ENCODE measurements at regions not wholly inside any gene's neighbourhood (a gene's known extent, or its start where the extent isn't known, plus 50 kb on each side); places are given as distances from the start of the nearest gene placed in this dataset.

DNA sequence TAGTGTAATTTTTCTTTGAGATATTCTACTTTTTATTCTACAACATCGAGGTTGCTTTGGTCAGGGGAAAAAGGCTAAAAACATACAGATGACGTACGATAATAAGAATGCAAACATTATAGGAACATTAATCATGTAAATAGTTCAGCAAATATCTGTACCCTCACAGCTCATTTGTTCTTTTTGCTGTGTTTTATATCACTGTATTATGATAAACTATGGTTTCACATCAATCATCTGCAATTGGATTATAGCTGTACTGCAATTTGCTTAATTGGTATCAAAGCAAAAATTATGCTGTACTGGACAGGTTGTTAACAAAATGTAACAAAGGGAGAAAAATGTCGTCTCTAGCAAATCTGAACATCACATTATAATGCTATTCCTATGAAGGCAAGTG, 597.1 kb downstream of the EPHA7 start:
- Mint-ChIP-seq H3K4me1 (peaks cover 9% of the 10 kb centered on the region), H3K36me3 (no peaks in the 10 kb centered on the region), H3K27ac (no peak overlapping the region), H3K4me3 (no peak overlapping the region), H3K9me3 (peaks cover 9% of the 10 kb centered on the region), H3K27me3 (ENCODE audit: low read depth) (no peaks in the 10 kb centered on the region)
- DNase-seq (ENCODE audit: low spot score in 2 of 2, unreplicated experiment in 2 of 2), result no peak
- TF ChIP-seq, protein P1, sequence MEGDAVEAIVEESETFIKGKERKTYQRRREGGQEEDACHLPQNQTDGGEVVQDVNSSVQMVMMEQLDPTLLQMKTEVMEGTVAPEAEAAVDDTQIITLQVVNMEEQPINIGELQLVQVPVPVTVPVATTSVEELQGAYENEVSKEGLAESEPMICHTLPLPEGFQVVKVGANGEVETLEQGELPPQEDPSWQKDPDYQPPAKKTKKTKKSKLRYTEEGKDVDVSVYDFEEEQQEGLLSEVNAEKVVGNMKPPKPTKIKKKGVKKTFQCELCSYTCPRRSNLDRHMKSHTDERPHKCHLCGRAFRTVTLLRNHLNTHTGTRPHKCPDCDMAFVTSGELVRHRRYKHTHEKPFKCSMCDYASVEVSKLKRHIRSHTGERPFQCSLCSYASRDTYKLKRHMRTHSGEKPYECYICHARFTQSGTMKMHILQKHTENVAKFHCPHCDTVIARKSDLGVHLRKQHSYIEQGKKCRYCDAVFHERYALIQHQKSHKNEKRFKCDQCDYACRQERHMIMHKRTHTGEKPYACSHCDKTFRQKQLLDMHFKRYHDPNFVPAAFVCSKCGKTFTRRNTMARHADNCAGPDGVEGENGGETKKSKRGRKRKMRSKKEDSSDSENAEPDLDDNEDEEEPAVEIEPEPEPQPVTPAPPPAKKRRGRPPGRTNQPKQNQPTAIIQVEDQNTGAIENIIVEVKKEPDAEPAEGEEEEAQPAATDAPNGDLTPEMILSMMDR (IDR thresholded peaks at IDR 0.05; ENCODE audit: unreplicated experiment), result no peak

DNA sequence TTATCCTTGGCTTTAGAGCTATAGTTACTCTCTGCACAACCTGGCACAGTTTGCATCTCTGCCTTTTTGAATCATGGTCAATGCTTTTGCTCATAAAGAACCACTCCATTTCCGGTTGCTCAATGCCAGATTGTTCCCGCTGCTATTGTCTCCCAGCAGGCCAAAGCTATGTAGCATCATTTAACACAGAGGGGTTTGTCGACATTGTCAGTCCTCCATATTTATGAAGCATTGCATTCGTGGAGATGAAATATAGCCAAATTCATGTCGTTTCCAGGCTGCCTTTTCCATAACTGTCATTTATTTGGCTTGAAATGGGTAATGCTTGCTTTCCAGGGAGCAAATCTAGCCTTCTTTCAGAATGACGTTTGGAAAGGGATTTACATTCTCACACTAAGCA, 598.8 kb downstream of the EPHA7 start:
- Mint-ChIP-seq H3K36me3 (no peaks in the 10 kb centered on the region), H3K27me3 (ENCODE audit: low read depth) (no peaks in the 10 kb centered on the region), H3K4me3 (no peak overlapping the region), H3K27ac (no peak overlapping the region), H3K9me3 (peaks cover 9% of the 10 kb centered on the region), H3K4me1 (peaks cover 9% of the 10 kb centered on the region)
- no peak for DNase-seq (ENCODE audit: low spot score in 2 of 2, unreplicated experiment in 2 of 2)
- TF ChIP-seq, protein P1 (IDR thresholded peaks at IDR 0.05; ENCODE audit: unreplicated experiment), result no peak

DNA sequence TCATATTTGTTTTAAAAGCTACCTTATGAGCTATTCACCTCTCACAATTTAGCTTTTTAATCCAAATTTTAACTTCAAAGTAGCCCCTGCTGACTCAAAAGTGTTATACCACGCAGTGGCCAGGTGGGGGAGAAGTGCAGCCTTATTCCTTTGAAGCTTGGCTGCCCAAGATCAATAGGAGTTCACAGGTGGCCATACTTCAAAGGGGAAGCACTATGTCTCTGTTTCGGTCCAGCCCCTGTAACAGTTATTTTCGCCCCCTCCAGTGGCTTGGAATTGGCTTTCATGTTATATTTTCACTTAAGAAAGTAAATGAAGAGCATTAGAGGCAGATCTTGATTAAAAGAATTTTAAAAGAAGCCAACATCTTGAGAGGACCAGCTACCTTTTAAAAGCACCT, 608.4 kb downstream of the EPHA7 start:
- TF ChIP-seq, protein P1 (IDR thresholded peaks at IDR 0.05; ENCODE audit: unreplicated experiment), result peak; percentile 72
- no peaks in the 10 kb centered on the region for H3K27me3 Mint-ChIP-seq (ENCODE audit: low read depth)
- H3K4me1 Mint-ChIP-seq, result peaks cover 3% of the 10 kb centered on the region
- H3K36me3 Mint-ChIP-seq, result no peaks in the 10 kb centered on the region
- H3K27ac Mint-ChIP-seq, result no peak overlapping the region
- peak in 1 of 2 experiments; percentile 47 for DNase-seq (ENCODE audit: low spot score in 2 of 2, unreplicated experiment in 2 of 2)
- H3K4me3 Mint-ChIP-seq, result no peak overlapping the region
- H3K9me3 Mint-ChIP-seq, result peaks cover 5% of the 10 kb centered on the region

DNA sequence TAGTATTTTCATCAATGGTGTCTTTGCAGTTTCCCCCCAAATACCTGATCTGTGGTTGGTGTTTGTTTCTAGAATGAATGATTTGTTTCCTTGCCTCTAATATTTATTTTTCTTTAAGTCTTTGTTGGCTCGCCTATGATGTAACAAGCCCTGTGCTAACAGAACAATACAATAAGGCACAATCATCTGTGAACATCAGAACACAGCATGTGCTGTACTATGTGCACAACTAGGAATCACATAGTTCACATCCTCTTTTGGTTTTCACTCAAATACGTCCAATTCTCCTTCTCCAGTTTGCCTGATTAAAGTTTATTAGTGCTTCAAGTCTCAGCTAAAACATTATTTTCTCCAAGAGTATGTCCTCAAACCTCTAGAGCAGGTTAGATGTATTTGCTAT, 613.1 kb downstream of the EPHA7 start:
- H3K36me3 Mint-ChIP-seq, result no peaks in the 10 kb centered on the region
- no peaks in the 10 kb centered on the region for H3K27me3 Mint-ChIP-seq (ENCODE audit: low read depth)

DNA sequence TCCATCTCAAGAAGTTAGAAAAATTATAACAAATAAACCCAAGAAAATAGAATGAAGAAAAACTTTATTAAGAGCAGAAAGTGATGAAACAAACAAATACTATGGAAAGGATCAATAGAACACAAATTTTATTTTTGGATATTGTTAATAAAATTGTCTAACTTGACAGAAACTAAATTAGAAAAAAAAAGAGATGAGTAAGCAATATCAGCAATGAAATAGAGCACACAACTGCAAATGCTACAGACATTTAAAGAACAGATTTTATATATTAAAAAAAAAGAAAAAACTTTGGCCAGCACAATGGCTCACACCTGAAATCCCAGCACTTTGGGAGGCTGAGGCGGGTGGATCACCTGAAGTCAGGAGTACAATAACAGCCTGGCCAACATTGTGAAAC, 628.0 kb downstream of the EPHA7 start:
- TF ChIP-seq, protein P1 (IDR thresholded peaks at IDR 0.05; ENCODE audit: unreplicated experiment), result no peak
- H3K36me3 Mint-ChIP-seq, result peaks cover 4% of the 10 kb centered on the region
- H3K27me3 Mint-ChIP-seq (ENCODE audit: low read depth), result no peaks in the 10 kb centered on the region
- H3K4me3 Mint-ChIP-seq, result no peak overlapping the region
- peaks cover 9% of the 10 kb centered on the region for H3K9me3 Mint-ChIP-seq
- no peak for DNase-seq (ENCODE audit: low spot score in 2 of 2, unreplicated experiment in 2 of 2)
- H3K27ac Mint-ChIP-seq, result no peak overlapping the region
- no peaks in the 10 kb centered on the region for H3K4me1 Mint-ChIP-seq

More for the DNA sequence above, 613.1 kb downstream of the EPHA7 start:
- DNase-seq (ENCODE audit: low spot score in 2 of 2, unreplicated experiment in 2 of 2), result no peak
- H3K4me1 Mint-ChIP-seq, result peaks cover 3% of the 10 kb centered on the region
- H3K4me3 Mint-ChIP-seq, result no peak overlapping the region
- no peaks in the 10 kb centered on the region for H3K9me3 Mint-ChIP-seq
- H3K27ac Mint-ChIP-seq, result no peak overlapping the region
- TF ChIP-seq, protein P1 (IDR thresholded peaks at IDR 0.05; ENCODE audit: unreplicated experiment), result no peak

DNA sequence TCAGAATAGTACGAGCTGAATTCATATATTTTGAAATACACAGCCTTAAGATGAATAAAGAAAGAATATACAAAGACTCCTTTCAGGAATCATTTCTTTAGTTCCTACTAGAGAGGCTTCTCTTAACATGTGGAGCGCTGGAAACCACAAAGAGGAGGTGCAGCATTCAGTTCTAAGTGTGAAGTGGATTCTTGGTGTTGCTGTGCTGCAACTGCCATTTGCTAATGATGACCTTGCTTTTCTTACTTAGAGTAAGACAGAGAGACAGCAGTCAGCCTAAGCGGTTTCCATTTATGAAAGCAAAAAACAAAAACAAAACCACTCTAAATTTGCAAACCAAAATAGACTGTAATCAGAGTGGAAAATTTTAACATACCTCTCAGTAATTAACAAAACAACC, 629.0 kb downstream of the EPHA7 start:
- no peak for DNase-seq (ENCODE audit: low spot score in 2 of 2, unreplicated experiment in 2 of 2)
- TF ChIP-seq, protein P1 (IDR thresholded peaks at IDR 0.05; ENCODE audit: unreplicated experiment), result no peak
- Mint-ChIP-seq H3K9me3 (peaks cover 10% of the 10 kb centered on the region), H3K4me1 (no peaks in the 10 kb centered on the region), H3K4me3 (no peak overlapping the region), H3K36me3 (peaks cover 4% of the 10 kb centered on the region), H3K27ac (no peak overlapping the region), H3K27me3 (ENCODE audit: low read depth) (no peaks in the 10 kb centered on the region)
